Neural crest cell (in vitro differentiated cells): ENCODE measurements at regions not wholly inside any gene's neighbourhood (a gene's known extent, or its start where the extent isn't known, plus 50 kb on each side); places are given as distances from the start of the nearest gene placed in this dataset.

Source experiments
- DNase-seq: peaks from one replicate; pipeline ENCODE4 v3.0.0; 2021; ENCODE audit warnings: low read depth, mixed read lengths, low spot score
- H3K27ac Mint-ChIP-seq: one replicate; pipeline ENCODE4 v1.8.0; 2021; ENCODE audit warnings: mild to moderate bottlenecking, mixed read lengths; ENCODE audit not compliant: unreplicated experiment
- H3K27me3 Mint-ChIP-seq: 2 replicates; pipeline ENCODE4 v1.8.0; 2021; ENCODE audit warnings: low read depth, mild to moderate bottlenecking, mixed read lengths
- H3K36me3 Mint-ChIP-seq: 2 replicates; pipeline ENCODE4 v1.8.0; 2021; ENCODE audit warnings: low read depth, mild to moderate bottlenecking, mixed read lengths
- H3K4me1 Mint-ChIP-seq: 2 replicates; pipeline ENCODE4 v1.8.0; 2021; ENCODE audit warnings: mixed read lengths
- H3K4me3 Mint-ChIP-seq: one replicate; pipeline ENCODE4 v1.8.0; 2021; ENCODE audit warnings: mild to moderate bottlenecking, mixed read lengths
- H3K9me3 Mint-ChIP-seq: 2 replicates; pipeline ENCODE4 v1.8.0; 2021; ENCODE audit warnings: mixed read lengths
- TF ChIP-seq, protein P1 (sequence below): fragments of 200-600 bp; sonication (generic); conservative IDR thresholded peaks from 2 replicates; pipeline ENCODE4 v1.5.0; 2021; ENCODE audit warnings: antibody characterized with exemption, mild to moderate bottlenecking

DNA sequence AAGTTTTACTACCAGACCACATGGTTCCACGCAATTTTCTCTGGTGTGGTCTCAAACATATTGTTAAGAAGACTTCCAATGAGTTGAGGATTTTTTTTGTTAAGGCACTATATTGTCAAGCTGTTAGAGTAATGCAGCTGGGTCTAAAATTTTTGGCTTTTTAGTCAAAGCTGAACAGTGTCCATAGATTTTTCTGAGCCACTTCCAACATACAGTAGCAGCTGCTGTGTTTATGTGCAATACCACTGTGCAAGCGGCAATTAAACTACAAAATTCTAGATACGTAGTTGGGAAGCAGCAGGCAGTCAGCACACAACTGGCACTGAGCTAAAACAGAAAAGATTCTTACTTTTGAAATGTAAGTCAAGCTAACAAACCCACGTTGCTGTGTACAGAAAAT, 1551.1 kb upstream of the AGA start:
- no peak overlapping the region for H3K4me3 Mint-ChIP-seq
- H3K27ac Mint-ChIP-seq = no peak overlapping the region
- TF ChIP-seq, protein P1, sequence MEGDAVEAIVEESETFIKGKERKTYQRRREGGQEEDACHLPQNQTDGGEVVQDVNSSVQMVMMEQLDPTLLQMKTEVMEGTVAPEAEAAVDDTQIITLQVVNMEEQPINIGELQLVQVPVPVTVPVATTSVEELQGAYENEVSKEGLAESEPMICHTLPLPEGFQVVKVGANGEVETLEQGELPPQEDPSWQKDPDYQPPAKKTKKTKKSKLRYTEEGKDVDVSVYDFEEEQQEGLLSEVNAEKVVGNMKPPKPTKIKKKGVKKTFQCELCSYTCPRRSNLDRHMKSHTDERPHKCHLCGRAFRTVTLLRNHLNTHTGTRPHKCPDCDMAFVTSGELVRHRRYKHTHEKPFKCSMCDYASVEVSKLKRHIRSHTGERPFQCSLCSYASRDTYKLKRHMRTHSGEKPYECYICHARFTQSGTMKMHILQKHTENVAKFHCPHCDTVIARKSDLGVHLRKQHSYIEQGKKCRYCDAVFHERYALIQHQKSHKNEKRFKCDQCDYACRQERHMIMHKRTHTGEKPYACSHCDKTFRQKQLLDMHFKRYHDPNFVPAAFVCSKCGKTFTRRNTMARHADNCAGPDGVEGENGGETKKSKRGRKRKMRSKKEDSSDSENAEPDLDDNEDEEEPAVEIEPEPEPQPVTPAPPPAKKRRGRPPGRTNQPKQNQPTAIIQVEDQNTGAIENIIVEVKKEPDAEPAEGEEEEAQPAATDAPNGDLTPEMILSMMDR = no peak
- DNase-seq = no peak
- H3K36me3 Mint-ChIP-seq = no peaks in the 10 kb centered on the region
- H3K4me1 Mint-ChIP-seq = no peaks in the 10 kb centered on the region
- no peaks in the 10 kb centered on the region for H3K27me3 Mint-ChIP-seq
- peaks cover 3% of the 10 kb centered on the region for H3K9me3 Mint-ChIP-seq

DNA sequence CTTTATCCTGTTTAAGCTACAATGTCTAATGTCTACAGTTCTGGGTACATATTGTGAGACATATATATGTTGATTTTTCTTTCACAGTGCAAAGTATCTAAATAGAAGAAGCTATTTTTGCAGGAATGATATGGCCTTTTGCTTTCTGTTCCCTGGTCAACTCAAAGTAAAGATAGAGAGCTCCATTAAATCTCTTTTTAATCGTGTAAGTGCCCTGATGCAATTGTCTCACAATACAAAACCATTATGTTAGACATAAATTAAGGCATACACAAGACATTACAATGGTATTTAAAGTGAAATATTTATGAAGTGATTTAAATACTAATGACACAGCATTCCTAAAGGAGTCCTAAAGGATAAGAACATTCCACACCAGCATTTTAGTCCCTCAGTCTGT, 1559.7 kb upstream of the AGA start:
- no peak overlapping the region for H3K4me3 Mint-ChIP-seq
- H3K27ac Mint-ChIP-seq = no peak overlapping the region
- no peaks in the 10 kb centered on the region for H3K36me3 Mint-ChIP-seq
- H3K4me1 Mint-ChIP-seq = no peaks in the 10 kb centered on the region
- DNase-seq = no peak
- no peaks in the 10 kb centered on the region for H3K27me3 Mint-ChIP-seq
- H3K9me3 Mint-ChIP-seq = no peaks in the 10 kb centered on the region
- TF ChIP-seq, protein P1 = no peak

DNA sequence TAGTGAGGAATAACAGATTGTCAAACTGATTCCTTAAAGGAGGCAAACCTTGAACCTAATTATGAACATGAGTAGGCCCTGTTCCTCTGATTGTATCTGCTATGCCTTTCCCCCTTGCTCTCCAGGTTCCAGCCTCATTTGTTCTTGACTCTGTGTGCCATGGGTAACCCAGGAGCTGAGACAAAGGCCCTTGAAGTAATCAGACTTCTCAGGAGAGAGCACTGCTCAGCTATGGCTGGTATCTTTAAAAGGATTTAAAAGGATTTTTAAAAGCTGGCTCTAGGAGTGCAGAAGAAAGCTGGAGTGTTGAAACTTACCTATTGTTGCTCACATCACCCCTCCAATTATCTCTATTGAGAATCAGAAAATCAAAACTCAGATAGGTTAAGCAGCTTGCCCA, 1565.5 kb upstream of the AGA start:
- H3K27me3 Mint-ChIP-seq = no peaks in the 10 kb centered on the region
- no peak for DNase-seq
- no peaks in the 10 kb centered on the region for H3K36me3 Mint-ChIP-seq
- H3K4me1 Mint-ChIP-seq = no peaks in the 10 kb centered on the region
- H3K4me3 Mint-ChIP-seq = no peak overlapping the region
- no peak overlapping the region for H3K27ac Mint-ChIP-seq
- H3K9me3 Mint-ChIP-seq = no peaks in the 10 kb centered on the region
- TF ChIP-seq, protein P1 = no peak

DNA sequence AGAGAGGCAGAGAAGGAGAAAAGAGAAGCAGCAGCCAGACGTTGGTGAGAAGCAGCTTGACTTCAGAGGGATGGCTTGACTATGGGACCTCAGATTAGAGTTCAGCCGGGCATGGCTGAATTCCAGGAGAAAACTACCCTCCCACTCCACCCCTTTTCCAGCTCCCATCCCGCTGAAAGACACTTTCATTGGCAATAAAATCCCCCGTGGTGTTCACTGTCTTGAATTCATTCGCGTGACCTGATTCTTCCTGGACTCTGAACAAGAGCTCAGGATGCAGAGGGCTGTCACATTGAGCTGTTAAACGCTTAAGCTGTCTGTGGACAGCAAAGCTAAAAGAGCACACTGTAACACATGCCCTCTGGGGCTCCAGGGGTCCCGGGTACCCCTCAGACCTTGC, 1575.3 kb upstream of the AGA start:
- TF ChIP-seq, protein P1 = no peak
- H3K36me3 Mint-ChIP-seq = no peaks in the 10 kb centered on the region
- no peak overlapping the region for H3K27ac Mint-ChIP-seq
- no peak overlapping the region for H3K4me3 Mint-ChIP-seq
- no peak for DNase-seq
- peaks cover 4% of the 10 kb centered on the region for H3K9me3 Mint-ChIP-seq
- no peaks in the 10 kb centered on the region for H3K4me1 Mint-ChIP-seq
- no peaks in the 10 kb centered on the region for H3K27me3 Mint-ChIP-seq

DNA sequence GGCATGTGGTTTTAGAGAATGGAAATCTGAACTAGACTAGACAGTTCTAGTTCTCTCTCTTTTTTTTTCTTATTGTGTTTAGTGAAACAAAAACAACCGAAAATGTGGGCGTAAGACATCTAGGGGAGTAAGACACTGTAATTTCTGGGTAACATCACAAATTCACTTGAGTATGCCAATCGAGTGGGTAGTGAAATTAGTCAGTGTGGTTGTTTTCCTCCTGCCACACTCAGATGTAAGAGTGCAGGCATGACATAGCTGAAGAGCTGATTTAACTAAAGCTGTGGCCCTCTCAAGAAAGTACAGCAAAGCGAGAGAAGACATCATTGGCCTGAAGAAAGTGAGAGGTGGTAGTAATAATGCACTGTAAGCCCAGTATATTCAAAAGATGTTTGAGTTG, 1585.3 kb upstream of the AGA start:
- H3K36me3 Mint-ChIP-seq = no peaks in the 10 kb centered on the region
- no peak overlapping the region for H3K4me3 Mint-ChIP-seq
- H3K27me3 Mint-ChIP-seq = no peaks in the 10 kb centered on the region
- H3K4me1 Mint-ChIP-seq = no peaks in the 10 kb centered on the region
- DNase-seq = no peak
- H3K9me3 Mint-ChIP-seq = peaks cover 5% of the 10 kb centered on the region
- H3K27ac Mint-ChIP-seq = no peak overlapping the region
- TF ChIP-seq, protein P1 = no peak

DNA sequence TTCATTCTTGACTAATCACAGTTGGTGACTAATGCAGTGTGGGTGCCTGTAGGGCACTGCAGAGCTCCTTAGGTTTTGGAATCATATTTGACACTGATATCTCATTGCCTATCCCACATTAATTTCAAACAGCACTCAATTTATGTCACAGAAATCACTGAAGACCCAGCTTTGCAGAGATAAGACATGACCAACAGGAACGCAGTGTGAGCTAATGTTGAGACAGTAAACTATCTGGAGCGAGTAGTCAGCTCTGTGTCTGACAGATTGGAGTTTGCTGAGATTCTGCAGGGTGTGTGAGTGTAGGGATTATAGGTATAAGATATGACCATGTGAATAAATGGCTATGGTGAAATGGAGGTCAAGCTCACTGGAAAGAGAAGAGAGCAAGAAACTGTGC, 1586.1 kb upstream of the AGA start:
- Mint-ChIP-seq H3K9me3 (peaks cover 8% of the 10 kb centered on the region), H3K27me3 (no peaks in the 10 kb centered on the region), H3K4me1 (no peaks in the 10 kb centered on the region), H3K36me3 (no peaks in the 10 kb centered on the region), H3K27ac (no peak overlapping the region), H3K4me3 (no peak overlapping the region)
- DNase-seq = no peak
- TF ChIP-seq, protein P1 = no peak
